GM12892 (cell line): ENCODE measurements at regions not wholly inside any gene's neighbourhood (a gene's known extent, or its start where the extent isn't known, plus 50 kb on each side); places are given as distances from the start of the nearest gene placed in this dataset.

Source experiments
- DNase-seq: peaks from one replicate; pipeline ENCODE4 v3.0.0; 2011; ENCODE audit not compliant: insufficient read length
- FAIRE-seq: peaks from 2 replicates; lab custom pipeline; 2011; peaks lifted over from hg19 to GRCh38; lab: Jason Lieb, UNC
- POLR2A ChIP-seq: IDR thresholded peaks from 2 replicates; pipeline ENCODE4 v1.6.1; 2011; ENCODE audit warnings: low read depth, low read length, control low read depth
- POLR2AphosphoS5 ChIP-seq: IDR thresholded peaks from 2 replicates; pipeline ENCODE4 v1.6.1; 2011; ENCODE audit warnings: low read depth, low read length, control low read depth
- TAF1 ChIP-seq: IDR thresholded peaks from 2 replicates; pipeline ENCODE4 v1.6.1; 2011; ENCODE audit warnings: low read depth, mild to moderate bottlenecking, control low read depth, low read length, borderline replicate concordance

GRCh38 chr18:51651761-51652160 is 454.3 kb upstream of the MEX3C start:
- no peak for DNase-seq
- no peak for FAIRE-seq
- TF ChIP-seq TAF1 (no peak), POLR2A (no peak), POLR2AphosphoS5 (no peak)

- DNase-seq, result no peak
- FAIRE-seq, result no peak
- no peak for TF ChIP-seq POLR2A
- no peak for TF ChIP-seq POLR2AphosphoS5
- TF ChIP-seq TAF1, result no peak
These were observed 456.2 kb upstream of the MEX3C start for GRCh38 chr18:51653507-51654213.

DNA sequence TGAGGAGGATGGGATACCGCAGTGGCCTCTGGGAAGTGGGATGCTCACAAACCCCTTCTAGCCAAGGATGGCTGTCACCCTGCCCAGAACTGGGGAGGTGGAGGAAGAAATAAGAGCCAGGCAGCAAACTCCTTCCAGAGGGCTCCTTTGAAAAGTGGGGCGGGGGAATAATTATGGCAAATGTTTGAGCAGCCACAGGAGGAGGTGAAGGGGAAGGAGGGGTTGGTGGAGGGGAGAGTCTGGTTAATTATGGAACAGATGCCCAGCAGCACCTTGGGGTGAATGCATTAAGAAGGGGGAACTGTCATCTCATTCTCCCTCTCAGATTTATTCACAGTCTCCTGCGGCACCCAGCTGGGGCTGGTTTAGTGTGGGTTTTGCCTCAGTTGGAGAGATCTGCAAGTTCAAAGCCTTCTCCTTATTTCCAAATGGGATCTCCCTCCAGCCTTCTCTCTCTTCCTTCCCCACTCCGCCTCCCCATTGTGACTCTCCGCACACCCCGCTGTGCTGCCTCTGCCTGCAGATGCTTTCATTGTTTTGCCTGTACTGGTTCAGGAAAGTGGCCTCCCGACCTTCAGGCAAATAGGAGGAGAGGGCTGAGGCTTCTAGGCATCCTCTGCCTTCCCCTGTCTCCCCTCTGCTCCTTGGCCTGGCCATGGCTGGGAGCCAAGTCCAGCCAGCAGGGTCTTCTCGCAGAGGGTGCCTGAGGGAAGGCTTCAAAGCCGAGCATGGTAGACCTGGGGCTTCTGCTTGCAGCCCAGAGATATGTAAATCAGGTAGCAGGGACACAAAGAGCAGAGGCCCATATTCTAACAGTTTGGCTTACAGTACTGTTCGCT is 457.2 kb upstream of the MEX3C start:
- no peak for FAIRE-seq
- TF ChIP-seq POLR2A (no peak), POLR2AphosphoS5 (no peak), TAF1 (no peak)
- no peak for DNase-seq

DNA sequence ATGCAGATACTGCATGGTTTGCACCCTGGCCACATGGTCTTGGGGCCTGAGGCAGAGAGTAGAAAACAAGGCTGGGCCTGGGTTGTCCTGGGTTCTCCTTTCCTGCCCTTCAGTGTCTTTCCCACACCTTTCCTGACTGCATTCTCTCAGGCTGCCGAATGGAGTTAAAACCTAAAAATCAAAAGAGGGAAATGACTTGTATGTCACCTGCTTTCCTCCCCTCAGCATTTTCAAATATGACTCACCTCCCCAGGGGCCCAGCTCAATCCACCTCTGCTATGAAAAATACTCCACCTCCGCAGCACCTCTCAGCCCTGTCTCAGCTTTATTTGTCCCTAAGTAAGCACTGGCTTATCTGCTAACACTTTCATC is 457.8 kb upstream of the MEX3C start:
- peak; percentile 86 for FAIRE-seq

DNA sequence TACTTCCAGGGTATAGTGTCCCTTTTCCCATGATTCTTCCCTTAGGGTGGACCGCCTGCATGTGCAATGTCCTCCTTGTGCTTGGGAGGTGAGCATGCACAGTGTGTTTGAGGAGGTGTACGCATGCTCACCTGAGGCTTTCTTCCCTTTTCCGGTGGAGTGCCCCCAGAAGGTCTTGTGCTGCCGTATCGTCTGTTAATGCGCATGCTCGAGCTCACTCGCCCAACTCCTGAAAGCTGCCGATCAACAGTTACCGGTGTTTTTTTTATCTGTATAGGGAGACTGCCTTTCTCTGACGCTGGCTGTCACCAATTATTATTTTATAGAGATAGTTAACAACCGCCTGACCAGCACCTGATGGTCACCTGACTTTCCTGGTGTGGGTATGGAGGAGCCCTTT is 458.8 kb upstream of the MEX3C start:
- FAIRE-seq, result peak; percentile 53
- DNase-seq, result no peak
- TF ChIP-seq POLR2AphosphoS5 (no peak), TAF1 (no peak), POLR2A (no peak)

More for the DNA sequence above, 457.8 kb upstream of the MEX3C start:
- TF ChIP-seq POLR2A, result no peak
- no peak for TF ChIP-seq TAF1
- TF ChIP-seq POLR2AphosphoS5, result no peak
- DNase-seq, result no peak

DNA sequence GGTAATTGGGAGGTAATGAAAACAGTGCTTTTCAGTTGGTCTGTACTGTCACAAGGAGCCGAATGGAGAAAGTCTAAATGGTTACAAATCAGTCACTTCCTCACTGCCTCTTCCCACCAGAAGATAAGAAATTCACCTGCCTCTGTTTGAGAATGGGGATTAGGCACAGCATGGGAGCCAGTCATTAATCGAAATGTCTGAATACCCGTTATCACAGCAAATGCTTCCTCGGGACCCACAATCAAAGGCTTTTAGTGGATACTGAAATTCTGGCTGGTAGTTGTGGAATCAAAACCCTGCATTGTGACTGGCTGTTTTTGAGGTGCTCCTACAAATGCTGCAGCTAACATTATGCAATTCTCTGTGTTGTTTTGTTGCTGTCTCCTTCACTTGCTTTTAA is 461.0 kb upstream of the MEX3C start:
- DNase-seq, result no peak
- FAIRE-seq, result peak; percentile 53
- TF ChIP-seq POLR2A (no peak), TAF1 (no peak), POLR2AphosphoS5 (no peak)

DNA sequence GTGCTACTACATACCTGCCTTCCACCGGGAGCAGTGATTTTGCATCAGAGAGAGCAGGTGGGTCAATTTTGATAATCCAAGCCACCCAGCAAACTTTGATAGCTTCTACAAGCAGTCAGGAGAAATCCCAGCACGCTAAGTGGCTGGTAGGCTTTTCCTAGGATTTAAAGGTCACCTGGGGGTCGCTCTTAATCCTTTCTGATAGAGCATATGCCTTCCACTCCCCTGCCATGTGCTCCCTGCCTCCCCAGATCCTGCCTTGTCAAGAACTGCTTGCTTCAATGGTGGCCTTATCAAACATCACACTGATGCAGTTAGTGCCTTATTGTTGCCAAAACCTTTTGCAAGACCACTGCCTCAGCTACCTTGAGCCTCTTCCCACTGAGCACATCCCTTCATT is 462.3 kb upstream of the MEX3C start:
- FAIRE-seq (no peak), DNase-seq (no peak)
- no peak for TF ChIP-seq POLR2A
- no peak for TF ChIP-seq POLR2AphosphoS5
- TF ChIP-seq TAF1, result no peak

DNA sequence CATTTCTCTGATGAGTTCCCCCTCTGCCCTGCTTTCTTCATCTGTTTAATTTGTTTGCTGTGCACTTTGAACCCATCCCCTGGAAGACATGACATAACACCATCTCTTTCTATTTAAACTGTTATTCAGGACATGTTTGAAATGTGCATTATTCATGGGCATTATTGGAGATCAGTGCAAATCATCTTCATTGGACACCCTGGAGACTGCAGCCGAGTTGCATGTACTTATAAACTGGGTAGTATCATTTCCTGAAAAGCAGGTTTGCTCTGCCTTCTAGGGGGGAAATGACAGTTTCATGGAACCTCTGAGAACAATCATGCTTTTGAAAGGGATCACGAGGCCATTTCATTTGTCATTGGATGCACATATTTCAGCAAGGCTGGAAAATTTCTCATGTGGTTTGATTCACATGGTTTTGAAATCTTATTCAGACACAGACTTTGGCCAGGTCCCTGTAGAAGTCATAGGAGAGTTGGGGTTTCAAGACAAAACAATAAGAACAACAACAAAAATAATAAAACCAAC is 462.8 kb upstream of the MEX3C start:
- DNase-seq, result no peak
- TF ChIP-seq POLR2AphosphoS5 (no peak), POLR2A (no peak), TAF1 (no peak)
- FAIRE-seq, result no peak

- TF ChIP-seq TAF1 (no peak), POLR2AphosphoS5 (no peak), POLR2A (no peak)
- DNase-seq (no peak), FAIRE-seq (no peak)
These were observed 466.8 kb upstream of the MEX3C start for GRCh38 chr18:51664236-51664635.

- TF ChIP-seq POLR2A (no peak), TAF1 (no peak), POLR2AphosphoS5 (no peak)
- DNase-seq, result no peak
- FAIRE-seq, result no peak
These were observed 469.3 kb upstream of the MEX3C start for GRCh38 chr18:51666763-51667191.

DNA sequence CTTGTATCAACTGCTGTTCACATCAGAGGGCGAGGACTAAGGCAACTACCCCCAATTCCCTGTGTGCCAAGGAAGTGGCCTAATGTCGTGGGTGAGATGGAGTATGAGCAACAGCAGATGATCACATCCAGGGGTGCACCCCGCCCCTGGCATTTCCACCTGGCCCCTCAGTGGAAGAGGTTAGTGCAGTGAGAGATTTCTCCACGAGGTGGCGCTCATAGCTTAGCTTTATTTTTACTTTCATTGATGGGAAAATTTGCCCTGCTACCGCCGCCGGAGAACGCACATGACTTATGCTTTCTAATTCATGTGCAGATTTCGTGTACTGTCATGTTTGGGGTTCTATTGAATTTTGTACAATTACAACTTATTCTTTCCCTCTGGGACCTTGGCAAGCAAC is 470.6 kb upstream of the MEX3C start:
- TF ChIP-seq TAF1 (no peak), POLR2A (no peak), POLR2AphosphoS5 (no peak)
- FAIRE-seq (peak; percentile 92), DNase-seq (no peak)
